ENCODE measurements at regions not wholly inside any gene's neighbourhood (a gene's known extent, or its start where the extent isn't known, plus 50 kb on each side); places are given as distances from the start of the nearest gene placed in this dataset.

- in situ Hi-C loops (cut with MboI; ENCODE audit: low sequenced_read_pairs, unreplicated experiment), result no loop called here
- TF ChIP-seq, protein P1, sequence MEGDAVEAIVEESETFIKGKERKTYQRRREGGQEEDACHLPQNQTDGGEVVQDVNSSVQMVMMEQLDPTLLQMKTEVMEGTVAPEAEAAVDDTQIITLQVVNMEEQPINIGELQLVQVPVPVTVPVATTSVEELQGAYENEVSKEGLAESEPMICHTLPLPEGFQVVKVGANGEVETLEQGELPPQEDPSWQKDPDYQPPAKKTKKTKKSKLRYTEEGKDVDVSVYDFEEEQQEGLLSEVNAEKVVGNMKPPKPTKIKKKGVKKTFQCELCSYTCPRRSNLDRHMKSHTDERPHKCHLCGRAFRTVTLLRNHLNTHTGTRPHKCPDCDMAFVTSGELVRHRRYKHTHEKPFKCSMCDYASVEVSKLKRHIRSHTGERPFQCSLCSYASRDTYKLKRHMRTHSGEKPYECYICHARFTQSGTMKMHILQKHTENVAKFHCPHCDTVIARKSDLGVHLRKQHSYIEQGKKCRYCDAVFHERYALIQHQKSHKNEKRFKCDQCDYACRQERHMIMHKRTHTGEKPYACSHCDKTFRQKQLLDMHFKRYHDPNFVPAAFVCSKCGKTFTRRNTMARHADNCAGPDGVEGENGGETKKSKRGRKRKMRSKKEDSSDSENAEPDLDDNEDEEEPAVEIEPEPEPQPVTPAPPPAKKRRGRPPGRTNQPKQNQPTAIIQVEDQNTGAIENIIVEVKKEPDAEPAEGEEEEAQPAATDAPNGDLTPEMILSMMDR (IDR thresholded peaks at IDR 0.05; ENCODE audit: borderline replicate concordance, control extremely low read depth, extremely low read depth, insufficient read depth, missing control alignments), result no peak
Observed at GRCh38 chr1:8256321-8256720, 61.6 kb upstream of the SLC45A1 start.

DNA sequence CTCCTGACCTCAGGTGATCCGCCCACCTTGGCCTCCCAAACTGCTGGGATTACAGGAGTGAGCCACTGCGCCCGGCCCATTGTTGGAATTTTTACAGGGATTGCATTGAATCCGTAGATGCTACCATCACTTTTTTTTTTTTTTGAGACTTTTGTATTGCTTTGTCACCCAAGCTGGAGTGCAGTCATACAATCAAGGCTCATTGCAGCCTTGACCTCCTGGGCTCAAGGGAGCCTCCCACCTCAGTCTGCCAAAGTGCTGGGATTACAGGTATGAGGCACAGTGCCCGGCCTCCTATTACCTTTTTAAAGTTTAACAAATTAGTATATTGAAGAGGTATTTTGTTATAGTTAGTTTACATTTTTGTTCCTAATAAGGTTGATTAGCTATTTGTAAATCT lies 62.2 kb upstream of the SLC45A1 start:
- in situ Hi-C loops (cut with MboI; ENCODE audit: low sequenced_read_pairs, unreplicated experiment), result no loop called here
- DNase-seq (ENCODE audit: low spot score), result no peak
- TF ChIP-seq, protein P1 (IDR thresholded peaks at IDR 0.05; ENCODE audit: borderline replicate concordance, control extremely low read depth, extremely low read depth, insufficient read depth, missing control alignments), result no peak

More at GRCh38 chr1:8256321-8256720, 61.6 kb upstream of the SLC45A1 start:
- DNase-seq (ENCODE audit: low spot score), result no peak

DNA sequence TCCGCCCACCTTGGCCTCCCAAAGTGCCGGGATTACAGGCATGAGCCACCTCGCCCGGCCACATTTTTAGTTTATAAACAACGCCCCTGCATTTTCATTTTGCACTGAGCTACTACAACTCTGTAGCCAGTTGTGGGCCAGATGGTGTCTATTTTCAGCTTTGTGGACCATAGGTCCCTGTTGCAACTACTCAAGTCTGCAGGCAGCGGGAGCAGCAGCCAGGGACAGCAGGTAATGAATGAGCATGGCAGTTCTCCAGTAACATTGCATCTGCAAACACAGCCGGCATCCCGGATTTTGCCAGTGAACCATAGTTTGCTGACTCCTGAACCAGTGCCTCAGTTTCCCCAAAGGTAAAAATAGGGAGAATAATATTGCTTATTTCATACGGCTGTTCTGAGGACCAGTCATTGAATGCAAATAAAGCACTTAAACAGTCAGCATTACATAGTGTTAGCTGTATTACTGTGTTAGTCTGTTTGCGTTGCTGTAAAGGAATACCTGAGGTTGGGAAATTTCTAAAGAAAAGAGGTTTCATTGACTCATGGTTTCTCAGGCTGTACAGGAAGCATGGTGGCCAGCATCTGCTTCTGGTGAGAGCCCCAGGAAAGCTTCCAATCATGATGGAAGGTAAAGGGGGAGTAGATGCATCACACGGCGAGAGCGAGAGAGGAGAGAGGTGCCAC lies 65.5 kb upstream of the SLC45A1 start:
- DNase-seq (ENCODE audit: low spot score), result no peak
- in situ Hi-C loops (cut with MboI; ENCODE audit: low sequenced_read_pairs, unreplicated experiment), result no loop called here
- TF ChIP-seq, protein P1 (IDR thresholded peaks at IDR 0.05; ENCODE audit: borderline replicate concordance, control extremely low read depth, extremely low read depth, insufficient read depth, missing control alignments), result no peak

DNA sequence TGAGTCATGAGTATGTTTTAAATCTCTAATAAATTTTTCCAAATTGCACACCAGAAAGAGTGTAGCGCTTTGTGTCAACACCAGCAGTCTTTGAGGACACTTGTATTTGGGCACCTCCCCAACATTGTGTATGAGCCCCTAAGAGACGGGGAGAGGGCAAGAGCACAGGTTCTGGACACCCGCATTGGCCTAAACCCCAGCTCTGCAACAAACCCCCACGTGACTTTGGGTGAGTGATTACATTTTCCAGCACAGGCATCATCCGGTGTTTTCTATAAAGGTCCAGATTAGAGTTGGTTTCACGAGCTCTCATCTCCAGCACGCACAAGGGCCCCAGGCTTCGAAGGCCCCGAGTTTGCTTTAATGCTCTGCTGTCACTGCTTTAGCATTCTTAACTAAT lies 66.3 kb upstream of the SLC45A1 start:
- TF ChIP-seq, protein P1 (IDR thresholded peaks at IDR 0.05; ENCODE audit: borderline replicate concordance, control extremely low read depth, extremely low read depth, insufficient read depth, missing control alignments), result no peak
- in situ Hi-C loops (cut with MboI; ENCODE audit: low sequenced_read_pairs, unreplicated experiment), result no loop called here

DNA sequence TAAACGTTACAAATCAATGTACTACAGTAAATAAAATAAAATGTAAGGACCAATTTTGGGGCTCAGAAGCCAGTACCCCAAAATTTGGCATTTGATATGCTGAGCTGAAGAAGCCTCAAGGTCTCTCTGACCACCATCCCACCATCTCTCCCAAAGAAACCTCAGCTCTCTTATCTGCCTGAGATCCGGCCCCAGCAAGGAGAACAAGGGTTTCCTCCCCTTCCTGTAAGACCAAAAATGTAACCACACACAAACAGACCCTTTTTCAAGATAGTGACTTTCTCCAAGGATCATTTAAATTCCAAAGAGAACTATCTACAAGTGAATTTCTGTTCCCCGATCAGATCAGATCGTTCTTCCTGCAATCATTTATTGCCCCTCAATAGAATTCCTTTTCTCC lies 68.1 kb upstream of the SLC45A1 start:
- no peak for DNase-seq (ENCODE audit: low spot score)
- in situ Hi-C loops (cut with MboI; ENCODE audit: low sequenced_read_pairs, unreplicated experiment), result no loop called here
- TF ChIP-seq, protein P1 (IDR thresholded peaks at IDR 0.05; ENCODE audit: borderline replicate concordance, control extremely low read depth, extremely low read depth, insufficient read depth, missing control alignments), result no peak

More for the DNA sequence above, 66.3 kb upstream of the SLC45A1 start:
- DNase-seq (ENCODE audit: low spot score), result no peak

DNA sequence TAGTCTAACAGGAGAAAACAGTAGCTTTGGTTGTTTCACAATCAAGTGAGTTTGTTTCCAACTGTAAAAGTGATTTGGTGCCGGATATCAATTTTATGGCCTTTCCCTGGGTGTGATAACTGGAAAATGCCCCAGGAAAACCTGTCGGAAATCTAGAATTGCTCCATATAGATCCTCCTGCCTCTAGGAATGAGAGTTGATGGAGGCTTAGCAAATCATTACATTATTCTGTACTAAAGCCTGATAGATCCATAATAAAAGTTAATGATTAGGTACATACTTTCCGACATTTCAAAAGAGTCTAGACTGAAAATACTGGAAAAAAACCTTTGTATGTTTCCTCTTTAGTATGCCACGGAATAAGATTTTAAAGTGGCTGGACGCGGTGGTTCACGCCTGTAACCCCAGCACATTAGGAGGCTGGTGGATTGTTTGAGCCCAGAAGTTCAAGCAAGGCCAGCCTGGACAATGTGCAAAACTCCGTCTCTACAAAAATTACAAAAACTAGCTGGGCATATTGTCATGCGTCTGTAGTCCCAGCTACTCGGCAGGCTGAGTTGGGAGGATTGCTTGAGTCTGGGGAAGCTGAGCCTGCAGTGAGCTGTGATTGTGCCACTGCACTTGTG lies 70.0 kb upstream of the SLC45A1 start:
- DNase-seq (ENCODE audit: low spot score), result no peak
- in situ Hi-C loops (cut with MboI; ENCODE audit: low sequenced_read_pairs, unreplicated experiment), result no loop called here

More for the DNA sequence above, 70.0 kb upstream of the SLC45A1 start:
- TF ChIP-seq, protein P1 (IDR thresholded peaks at IDR 0.05; ENCODE audit: borderline replicate concordance, control extremely low read depth, extremely low read depth, insufficient read depth, missing control alignments), result no peak
